Neural cell (in vitro differentiated cells): ENCODE measurements at regions not wholly inside any gene's neighbourhood (a gene's known extent, or its start where the extent isn't known, plus 50 kb on each side); places are given as distances from the start of the nearest gene placed in this dataset.

Experiments
- H2AFZ ChIP-seq: fragments of 200-600, 300-800 bp; sonication (generic), shearing (Covaris generic); 2 replicates; pipeline ENCODE4 v1.6.0; 2014; ENCODE audit warnings: low read depth, mild to moderate bottlenecking, antibody characterized with exemption, low read length, moderate library complexity
- H3F3A ChIP-seq: fragments of 200-600 bp; shearing (Covaris generic); 2 replicates; pipeline ENCODE4 v1.6.1; 2016; ENCODE audit warnings: mild to moderate bottlenecking, moderate library complexity, mixed read lengths, antibody characterized with exemption, low read length; ENCODE audit not compliant: insufficient read depth, poor library complexity, severe bottlenecking
- H3K27ac ChIP-seq: fragments of 200-600, 300-800 bp; sonication (generic), shearing (Covaris generic); 2 replicates; pipeline ENCODE4 v1.5.1; 2014; ENCODE audit warnings: mild to moderate bottlenecking, low read length, moderate library complexity
- H3K27me3 ChIP-seq: fragments of 300-800, 200-600 bp; sonication (generic), shearing (Covaris generic); 2 replicates; pipeline ENCODE4 v1.6.0; 2014; ENCODE audit warnings: mild to moderate bottlenecking, low read depth, low read length, moderate library complexity; ENCODE audit not compliant: insufficient read depth
- H3K36me3 ChIP-seq: fragments of 300-800, 200-600 bp; sonication (generic), shearing (Covaris generic); 2 replicates; pipeline ENCODE4 v1.5.1; 2014; ENCODE audit warnings: mild to moderate bottlenecking, antibody characterized with exemption, low read length, moderate library complexity; ENCODE audit not compliant: insufficient read depth
- H3K4me2 ChIP-seq: fragments of 300-800, 200-600 bp; sonication (generic), shearing (Covaris generic); 2 replicates; pipeline ENCODE4 v1.6.0; 2014; ENCODE audit warnings: mild to moderate bottlenecking, low read length
- H3K4me3 ChIP-seq: fragments of 300-800, 200-600 bp; sonication (generic), shearing (Covaris generic); 2 replicates; pipeline ENCODE4 v1.5.1; 2014; ENCODE audit warnings: mild to moderate bottlenecking, low read length, moderate library complexity
- H3K79me2 ChIP-seq: fragments of 200-600 bp; shearing (Covaris generic); replicated peaks from 2 replicates; pipeline ENCODE4 v1.6.0; 2014; ENCODE audit warnings: mild to moderate bottlenecking, low read length, moderate library complexity; ENCODE audit not compliant: insufficient read depth
- H3K9ac ChIP-seq: fragments of 300-800, 200-600 bp; sonication (generic), shearing (Covaris generic); 2 replicates; pipeline ENCODE4 v1.6.1; 2016; ENCODE audit warnings: mild to moderate bottlenecking, low read length, mixed read lengths
- H3K9me2 ChIP-seq: fragments of 200-600 bp; shearing (Covaris generic); 2 replicates; pipeline ENCODE4 v1.6.1; 2016; ENCODE audit warnings: mild to moderate bottlenecking, low read length, mixed read lengths; ENCODE audit not compliant: insufficient read depth
- H3K9me3 ChIP-seq: fragments of 200-600, 300-800 bp; sonication (generic), shearing (Covaris generic); 2 replicates; pipeline ENCODE4 v1.6.1; 2016; ENCODE audit warnings: mild to moderate bottlenecking, mixed run types, low read length, moderate library complexity, mixed read lengths
- H4K20me1 ChIP-seq: fragments of 200-600 bp; shearing (Covaris generic); 2 replicates; pipeline ENCODE4 v1.6.1; 2016; ENCODE audit warnings: mild to moderate bottlenecking, mixed run types; ENCODE audit not compliant: insufficient read depth
- CTCF ChIP-seq: fragments of 450-650 bp; IDR thresholded peaks from 2 replicates; pipeline ENCODE4 v1.5.1; 2014; ENCODE audit warnings: antibody characterized with exemption, mild to moderate bottlenecking, moderate library complexity; ENCODE audit not compliant: poor library complexity, severe bottlenecking
- EP300 ChIP-seq: fragments of 450-650 bp; conservative IDR thresholded peaks from 2 replicates; pipeline ENCODE4 v1.6.1; 2014; ENCODE audit warnings: antibody characterized with exemption, mild to moderate bottlenecking, moderate library complexity; ENCODE audit not compliant: poor library complexity, severe bottlenecking
- EZH2 ChIP-seq: fragments of 200-600, 300-800 bp; shearing (Covaris generic), sonication (generic); IDR thresholded peaks from 2 replicates; pipeline ENCODE4 v1.6.1; 2014; ENCODE audit warnings: antibody characterized with exemption, low read length, borderline replicate concordance, mild to moderate bottlenecking; ENCODE audit not compliant: insufficient read depth, poor library complexity, severe bottlenecking
- MXI1 ChIP-seq: fragments of 450-650 bp; conservative IDR thresholded peaks from 2 replicates; pipeline ENCODE4 v1.6.1; 2014; ENCODE audit warnings: antibody characterized with exemption, mild to moderate bottlenecking; ENCODE audit not compliant: poor library complexity, severe bottlenecking
- POLR2AphosphoS5 ChIP-seq: IDR thresholded peaks from 2 replicates; pipeline ENCODE4 v1.6.1; 2012
- RAD21 ChIP-seq: fragments of 450-650 bp; conservative IDR thresholded peaks from 2 replicates; pipeline ENCODE4 v1.6.1; 2014; ENCODE audit warnings: antibody characterized with exemption, mild to moderate bottlenecking, moderate library complexity
- REST ChIP-seq: IDR thresholded peaks from 2 replicates; pipeline ENCODE4 v1.6.1; 2012; ENCODE audit warnings: borderline replicate concordance
- SMC3 ChIP-seq: fragments of 450-650 bp; conservative IDR thresholded peaks from 2 replicates; pipeline ENCODE4 v1.6.1; 2014; ENCODE audit warnings: antibody characterized with exemption, mild to moderate bottlenecking, moderate library complexity; ENCODE audit not compliant: poor library complexity
- TAF1 ChIP-seq: IDR thresholded peaks from 2 replicates; pipeline ENCODE4 v1.6.1; 2012; ENCODE audit warnings: low read depth

GRCh38 chr2:103364177-103364576 lies 602.3 kb downstream of the TMEM182 start:
- no peaks in the 10 kb centered on the region for H3F3A ChIP-seq
- no peak overlapping the region for H3K9ac ChIP-seq
- no peak overlapping the region for H3K27ac ChIP-seq
- TF ChIP-seq TAF1 (no peak), EZH2 (no peak), CTCF (no peak), POLR2AphosphoS5 (no peak), SMC3 (no peak), EP300 (no peak), MXI1 (no peak), RAD21 (no peak), REST (no peak)
- H3K79me2 ChIP-seq: no peaks in the 10 kb centered on the region
- H3K9me2 ChIP-seq: no peaks in the 10 kb centered on the region
- no peak overlapping the region for H3K4me2 ChIP-seq
- no peak overlapping the region for H3K4me3 ChIP-seq
- no peaks in the 10 kb centered on the region for H3K9me3 ChIP-seq
- no peaks in the 10 kb centered on the region for H3K27me3 ChIP-seq
- H2AFZ ChIP-seq: no peak overlapping the region
- no peaks in the 10 kb centered on the region for H3K36me3 ChIP-seq
- no peaks in the 10 kb centered on the region for H4K20me1 ChIP-seq

DNA sequence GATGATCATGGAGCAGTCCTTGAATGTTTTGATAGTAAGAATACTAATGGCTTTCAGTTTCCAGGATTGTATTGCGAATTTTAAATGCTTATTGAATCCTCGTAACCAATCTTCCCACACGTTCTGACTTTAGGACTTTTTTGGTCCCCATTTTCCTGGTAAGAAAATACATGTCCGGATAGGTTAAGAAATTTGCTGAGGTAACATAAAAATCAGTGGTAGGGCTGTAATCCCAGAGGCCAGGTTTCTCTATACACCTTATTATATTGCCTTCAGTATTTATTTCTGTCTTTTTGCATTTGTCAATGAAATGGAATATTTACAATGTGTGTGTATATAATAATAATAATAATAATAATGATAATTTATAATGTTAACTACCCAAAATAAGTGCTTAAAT lies 603.2 kb downstream of the TMEM182 start:
- H3K9me2 ChIP-seq: no peaks in the 10 kb centered on the region
- no peak overlapping the region for H3K4me2 ChIP-seq
- H4K20me1 ChIP-seq: no peaks in the 10 kb centered on the region
- no peak overlapping the region for H3K9ac ChIP-seq
- no peaks in the 10 kb centered on the region for H3K27me3 ChIP-seq
- no peaks in the 10 kb centered on the region for H3K79me2 ChIP-seq
- H3K4me3 ChIP-seq: no peak overlapping the region
- no peaks in the 10 kb centered on the region for H3K9me3 ChIP-seq
- H3K36me3 ChIP-seq: no peaks in the 10 kb centered on the region
- TF ChIP-seq CTCF: no peak
- no peak overlapping the region for H3K27ac ChIP-seq
- no peak overlapping the region for H2AFZ ChIP-seq
- no peaks in the 10 kb centered on the region for H3F3A ChIP-seq
